Myocyte (in vitro differentiated cells): ENCODE measurements at regions not wholly inside any gene's neighbourhood (a gene's known extent, or its start where the extent isn't known, plus 50 kb on each side); places are given as distances from the start of the nearest gene placed in this dataset.
"Not testable (repeated sequence)": the region's sequence is repeated elsewhere in the genome, so short reads cannot be mapped to it uniquely, and the experiment has no call there.

ENCODE experiments used
- DNase-seq: peaks from one replicate; pipeline ENCODE4 v3.0.0-alpha.2; 2012; ENCODE audit warnings: low read depth

DNA sequence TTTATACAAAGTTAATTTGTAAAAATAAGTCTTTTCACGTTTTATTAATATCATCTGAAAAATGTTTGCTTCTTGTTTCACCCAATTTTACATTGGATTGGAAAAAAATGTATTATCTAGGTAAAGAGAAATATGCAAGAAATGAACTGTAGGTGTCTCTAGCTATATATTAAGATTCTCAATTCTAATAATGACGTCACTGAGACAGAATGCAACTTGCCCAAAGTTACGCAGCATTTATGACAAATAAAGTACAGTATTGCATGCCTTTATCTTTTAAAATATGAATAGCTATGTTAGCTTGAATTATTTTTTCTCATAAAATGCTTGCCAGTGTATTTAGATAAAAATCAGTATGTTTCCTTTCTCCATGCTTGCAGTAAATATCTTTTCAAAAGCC is 728.8 kb downstream of the RERGL start:
- DNase-seq, result no peak

DNA sequence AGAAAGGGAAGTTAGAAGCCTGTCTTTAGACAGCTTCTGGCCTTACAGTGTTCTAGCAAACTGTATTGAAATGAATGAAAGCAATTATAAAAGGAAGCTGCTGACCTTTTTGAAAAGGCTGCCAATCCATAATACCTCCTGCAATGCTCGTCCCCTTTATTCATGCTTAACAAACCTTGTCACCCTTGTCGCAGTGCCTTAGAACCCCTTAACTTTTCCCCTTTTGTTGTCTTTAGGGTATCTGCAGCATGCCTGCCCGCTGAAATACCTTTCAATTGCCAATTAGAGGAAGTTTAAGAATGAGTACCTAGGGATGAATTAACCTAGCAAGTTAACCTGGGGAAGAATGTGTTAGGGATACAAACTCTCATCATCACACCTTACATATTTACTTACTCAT is 731.2 kb downstream of the RERGL start:
- no peak for DNase-seq

GRCh38 chr12:17357396-17357795 is 732.6 kb downstream of the RERGL start:
- no peak for DNase-seq

DNA sequence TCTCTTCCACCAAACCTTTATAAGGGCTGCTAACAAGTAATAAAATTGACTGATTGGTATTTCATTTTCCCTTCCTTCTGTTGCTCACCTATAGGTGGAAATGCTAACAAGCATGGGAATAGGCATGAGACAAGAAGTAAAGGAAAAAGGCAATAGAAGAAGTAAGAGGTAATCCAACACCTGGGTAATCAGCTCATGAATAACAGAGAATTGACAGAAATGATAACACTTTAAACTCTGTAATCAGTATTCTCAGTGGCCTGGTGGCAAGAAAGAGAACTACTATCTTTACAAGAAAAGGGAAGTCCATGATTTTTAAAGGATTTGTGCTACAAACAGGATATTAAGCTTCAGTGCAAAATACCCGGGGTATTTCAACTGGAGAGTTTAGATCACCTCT is 737.8 kb downstream of the RERGL start:
- DNase-seq, result no peak

GRCh38 chr12:17348311-17348710 is 741.7 kb downstream of the RERGL start:
- DNase-seq, result no peak

DNA sequence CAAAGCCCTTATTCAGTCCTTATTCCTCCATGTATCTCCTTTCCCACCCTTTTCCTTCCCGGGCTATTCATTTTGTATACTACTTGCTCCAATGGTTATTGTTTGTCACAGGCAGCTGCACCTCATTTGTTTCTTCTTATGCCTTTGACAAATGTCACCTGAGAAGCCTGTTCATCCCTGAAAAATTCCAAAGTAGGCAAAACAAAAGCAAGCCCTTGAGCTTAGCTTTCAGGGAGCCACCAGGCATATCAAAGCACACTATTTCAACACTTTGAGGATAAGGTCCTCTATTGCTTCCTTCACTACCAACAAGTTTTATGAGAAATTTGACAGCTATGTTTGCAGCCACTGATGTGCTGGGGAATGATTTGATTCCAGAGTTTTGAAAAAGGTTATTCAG is 738.7 kb upstream of the LMO3 start:
- no peak for DNase-seq

- DNase-seq, result no peak
Observed at GRCh38 chr12:17342381-17342961, 736.5 kb upstream of the LMO3 start.

GRCh38 chr12:17335487-17335886 is 729.5 kb upstream of the LMO3 start:
- DNase-seq, result no peak

DNA sequence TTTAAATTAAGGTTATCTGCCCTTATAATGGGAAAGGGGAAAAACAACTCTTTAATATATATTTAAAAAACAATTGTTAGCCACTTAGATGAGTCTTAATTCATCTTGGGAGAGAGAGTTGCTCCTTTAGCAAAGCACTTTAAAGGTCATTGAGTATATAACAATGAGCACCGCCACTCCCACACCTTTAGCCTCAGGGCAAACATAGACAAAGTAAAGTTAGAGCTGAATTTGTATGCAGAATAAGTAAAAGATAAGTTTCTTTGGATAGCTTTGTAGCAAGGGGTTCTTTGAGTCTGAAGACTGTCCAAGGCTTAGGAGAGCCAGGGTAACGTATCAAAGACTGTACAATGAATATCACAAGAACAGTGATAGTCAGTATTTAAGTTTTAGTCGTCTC is 728.8 kb upstream of the LMO3 start:
- no peak for DNase-seq

- DNase-seq, result no peak
Observed at GRCh38 chr12:17333287-17333686, 727.3 kb upstream of the LMO3 start.

GRCh38 chr12:17326649-17327048 is 720.7 kb upstream of the LMO3 start:
- no peak for DNase-seq

DNA sequence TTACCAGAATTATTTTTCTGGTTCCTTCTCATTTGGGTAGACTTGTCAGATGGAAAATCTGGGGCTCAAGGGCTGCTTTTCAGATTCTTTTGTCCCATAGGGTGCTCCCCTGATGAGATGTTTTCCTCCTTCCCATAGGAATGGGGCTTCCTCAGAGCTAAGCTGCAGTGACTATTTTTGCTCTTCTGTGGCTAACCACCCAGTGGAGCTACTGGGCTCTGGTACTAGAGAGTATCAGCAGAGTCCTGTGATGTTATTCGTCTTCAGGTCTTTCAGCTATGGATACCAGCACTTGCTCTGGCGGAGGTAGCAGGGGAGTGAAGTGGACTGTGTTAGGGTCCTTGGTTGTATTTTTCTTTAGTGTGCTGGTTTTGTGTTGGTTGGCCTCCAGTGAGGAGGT is 716.1 kb upstream of the LMO3 start:
- no peak for DNase-seq

- DNase-seq, result peak; percentile 6
Observed at GRCh38 chr12:17304503-17305347, 698.8 kb upstream of the LMO3 start.

- DNase-seq, result no peak
Observed at GRCh38 chr12:17302001-17302400, 696.0 kb upstream of the LMO3 start.

DNA sequence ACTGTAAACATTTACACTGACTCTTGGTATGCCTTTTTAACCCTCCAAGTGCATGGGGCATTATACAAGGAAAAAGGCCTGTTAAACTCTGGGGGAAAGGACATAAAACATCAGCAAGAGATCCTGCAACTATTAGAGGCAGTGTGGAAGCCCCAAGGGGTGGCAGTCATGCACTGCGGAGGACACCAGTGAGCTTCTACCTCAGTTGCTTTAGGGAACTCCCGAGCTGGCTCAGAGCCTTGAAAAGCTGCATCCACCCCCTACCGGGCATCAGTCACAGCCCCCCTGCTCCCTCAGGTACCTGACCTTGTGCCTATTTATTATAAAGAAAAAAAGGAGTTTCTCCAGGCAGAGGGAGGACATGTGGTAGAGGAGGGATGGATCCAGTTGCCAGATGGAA is 695.6 kb upstream of the LMO3 start:
- no peak for DNase-seq

- DNase-seq, result no peak
Observed at GRCh38 chr12:17296882-17297281, 690.9 kb upstream of the LMO3 start.

DNA sequence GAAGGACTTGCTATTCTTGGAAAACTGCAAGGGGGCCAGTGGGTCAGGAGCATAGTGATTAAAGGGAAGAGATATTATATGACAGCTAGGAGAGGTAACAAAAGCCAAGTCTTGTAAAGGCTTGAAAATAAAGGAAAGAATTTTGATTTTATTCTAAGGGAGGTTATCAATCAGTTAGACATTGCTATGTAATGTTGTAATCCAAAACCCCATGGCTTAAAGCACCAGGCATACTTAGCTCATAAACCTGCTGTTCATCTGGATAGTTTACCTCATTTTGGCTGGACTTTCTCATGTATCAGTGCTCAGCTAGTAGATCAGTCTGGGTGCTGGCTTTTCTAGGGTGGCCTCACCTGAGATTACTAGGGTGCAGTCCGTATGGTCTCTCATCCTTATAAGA is 680.9 kb upstream of the LMO3 start:
- DNase-seq, result no peak

DNA sequence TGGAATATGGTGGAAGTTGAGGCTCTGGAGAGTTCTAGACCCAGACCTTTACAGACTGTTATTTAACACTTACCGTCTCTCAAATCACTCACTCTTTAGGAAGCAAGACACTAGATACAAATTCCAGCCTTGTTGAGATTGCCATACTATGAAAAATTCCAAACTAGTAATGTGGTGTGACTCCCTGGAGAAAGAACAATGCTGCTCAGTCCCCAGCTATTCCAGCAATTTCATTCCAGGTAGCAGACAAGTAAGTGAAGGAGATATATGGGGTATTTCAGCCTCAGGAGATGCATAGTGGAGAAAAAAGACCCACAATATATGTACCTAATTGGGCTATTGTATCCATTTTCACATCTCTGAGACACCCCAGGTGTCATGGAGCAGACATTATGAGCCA is 678.9 kb upstream of the LMO3 start:
- no peak for DNase-seq

DNA sequence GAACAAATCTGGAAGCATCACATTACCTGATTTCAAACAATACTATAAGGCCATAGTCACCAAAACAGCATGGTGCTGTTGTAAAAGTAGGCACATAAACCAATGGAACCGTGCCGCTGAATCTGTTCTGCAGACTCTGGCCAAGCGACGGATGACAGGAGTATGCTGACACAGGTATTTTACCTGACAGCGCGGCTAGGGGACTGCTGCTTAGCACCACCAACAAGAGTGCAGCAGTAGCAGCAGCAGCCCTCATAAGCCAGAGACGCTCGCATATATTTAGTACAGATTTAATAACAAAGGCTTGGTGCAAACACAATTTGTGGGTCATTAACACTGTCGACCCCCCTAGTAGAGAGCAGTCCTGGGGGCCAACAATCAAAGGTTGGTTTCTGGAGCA is 677.6 kb upstream of the LMO3 start:
- DNase-seq, result no peak

DNA sequence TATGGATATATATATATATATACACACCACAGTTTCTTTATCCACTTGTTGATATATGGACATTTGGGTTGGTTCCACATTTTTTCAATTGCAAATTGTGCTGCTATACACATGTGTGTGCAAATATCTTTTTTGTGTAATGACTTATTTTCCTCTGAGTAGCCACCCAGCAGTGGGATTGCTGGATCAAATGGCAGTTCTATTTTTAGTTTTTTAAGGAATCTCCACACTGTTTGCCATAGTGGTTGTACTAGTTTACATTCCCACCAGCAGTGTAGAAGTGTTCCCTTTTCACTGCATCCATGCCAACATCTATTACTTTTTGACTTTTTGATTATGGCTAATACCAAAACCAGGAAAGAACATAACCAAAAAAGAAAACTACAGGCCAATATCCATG is 676.2 kb upstream of the LMO3 start:
- DNase-seq, result not testable (repeated sequence)

- no peak for DNase-seq
Observed at GRCh38 chr12:17278946-17279345, 673.0 kb upstream of the LMO3 start.

DNA sequence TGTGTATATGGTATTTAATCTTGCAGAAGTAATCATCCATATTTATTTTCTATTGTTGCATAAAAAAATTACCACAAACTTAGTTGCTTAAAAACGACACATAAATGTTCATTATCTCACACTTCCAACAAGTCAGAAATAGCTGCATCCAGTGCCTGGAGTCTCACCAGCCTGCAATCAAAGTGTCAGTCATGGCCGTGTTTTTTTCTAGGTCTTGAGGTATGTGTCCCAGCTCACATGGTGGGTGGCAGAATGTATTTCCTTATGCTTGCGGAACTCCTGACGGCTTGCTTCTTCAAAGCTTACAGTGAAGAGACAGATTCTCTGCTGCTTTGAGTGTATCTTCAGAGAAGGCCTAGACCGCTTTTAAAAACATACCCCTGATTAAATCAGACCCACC is 670.2 kb upstream of the LMO3 start:
- DNase-seq, result no peak

DNA sequence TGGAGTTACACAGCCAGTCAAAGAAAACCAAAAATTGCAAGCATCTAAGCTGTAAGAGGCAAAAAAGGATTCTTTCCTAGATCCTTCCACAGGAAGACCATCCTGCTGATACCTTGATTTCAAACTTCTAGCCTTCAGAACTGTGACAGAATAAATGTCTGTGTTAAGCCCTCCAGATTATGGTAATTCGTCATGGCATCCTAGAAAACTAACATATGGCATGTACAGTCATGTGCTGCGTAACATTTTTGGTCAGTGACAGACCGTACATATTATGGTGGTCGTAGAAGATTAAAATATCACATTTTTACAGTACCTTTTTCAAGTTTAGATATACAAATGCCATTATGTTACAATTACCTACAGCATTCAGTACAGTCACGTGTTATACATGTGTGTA is 660.9 kb upstream of the LMO3 start:
- no peak for DNase-seq
